Kidney epithelial cell (primary cell): ENCODE measurements at regions not wholly inside any gene's neighbourhood (a gene's known extent, or its start where the extent isn't known, plus 50 kb on each side); places are given as distances from the start of the nearest gene placed in this dataset.

ENCODE experiments used
- DNase-seq: peaks from one replicate; pipeline ENCODE4 v3.0.0-alpha.2; 2010; ENCODE audit warnings: low read depth
- H3K27me3 ChIP-seq: 2 replicates; pipeline ENCODE4 v1.6.0; 2011; ENCODE audit warnings: low read length; ENCODE audit not compliant: control insufficient read depth, insufficient read depth
- H3K36me3 ChIP-seq: 2 replicates; pipeline ENCODE4 v1.5.1; 2011; ENCODE audit warnings: low read length; ENCODE audit not compliant: control insufficient read depth, insufficient read depth
- H3K4me3 ChIP-seq: 2 replicates; pipeline ENCODE4 v1.5.1; 2011; ENCODE audit warnings: low read depth, mild to moderate bottlenecking, control low read depth, low read length
- CTCF ChIP-seq: IDR thresholded peaks from 2 replicates; pipeline ENCODE4 v1.5.1; 2011; ENCODE audit warnings: mild to moderate bottlenecking, moderate library complexity, low read length, control low read depth, inconsistent platforms; ENCODE audit not compliant: insufficient read depth, poor library complexity, severe bottlenecking

GRCh38 chr21:27043377-27043776 lies 76.5 kb upstream of the ADAMTS5 start:
- no peaks in the 10 kb centered on the region for H3K36me3 ChIP-seq
- no peak for TF ChIP-seq CTCF
- H3K4me3 ChIP-seq = no peak overlapping the region
- no peak for DNase-seq
- H3K27me3 ChIP-seq = no peaks in the 10 kb centered on the region

- H3K36me3 ChIP-seq = no peaks in the 10 kb centered on the region
- H3K27me3 ChIP-seq = no peaks in the 10 kb centered on the region
- no peak for TF ChIP-seq CTCF
- no peak overlapping the region for H3K4me3 ChIP-seq
- no peak for DNase-seq
Measured at GRCh38 chr21:27040738-27041469, 74.0 kb upstream of the ADAMTS5 start.

- Histone ChIP-seq H3K27me3 (no peaks in the 10 kb centered on the region), H3K4me3 (no peak overlapping the region), H3K36me3 (no peaks in the 10 kb centered on the region)
- no peak for TF ChIP-seq CTCF
- no peak for DNase-seq
Measured at GRCh38 chr21:27036736-27037301, 69.9 kb upstream of the ADAMTS5 start.

- Histone ChIP-seq H3K4me3 (no peak overlapping the region), H3K36me3 (no peaks in the 10 kb centered on the region), H3K27me3 (no peaks in the 10 kb centered on the region)
- no peak for DNase-seq
- TF ChIP-seq CTCF = no peak
Measured at GRCh38 chr21:27035791-27036190, 68.9 kb upstream of the ADAMTS5 start.

- no peak for TF ChIP-seq CTCF
- Histone ChIP-seq H3K4me3 (no peak overlapping the region), H3K36me3 (no peaks in the 10 kb centered on the region), H3K27me3 (no peaks in the 10 kb centered on the region)
- no peak for DNase-seq
Measured at GRCh38 chr21:27034796-27035195, 67.9 kb upstream of the ADAMTS5 start.

- no peak overlapping the region for H3K4me3 ChIP-seq
- DNase-seq = no peak
- no peak for TF ChIP-seq CTCF
- no peaks in the 10 kb centered on the region for H3K36me3 ChIP-seq
- H3K27me3 ChIP-seq = no peaks in the 10 kb centered on the region
Measured at GRCh38 chr21:27033471-27033870, 66.6 kb upstream of the ADAMTS5 start.
